IMR-90 (cell line): ENCODE measurements at regions not wholly inside any gene's neighbourhood (a gene's known extent, or its start where the extent isn't known, plus 50 kb on each side); places are given as distances from the start of the nearest gene placed in this dataset.
"Not testable (repeated sequence)": the region's sequence is repeated elsewhere in the genome, so short reads cannot be mapped to it uniquely, and the experiment has no call there.

Experiments used
- ATAC-seq: fragments of 200-7000 bp; cut with Tn5 transposase; 2 replicates; pipeline ENCODE4 v1.9.1; 2020; ENCODE audit warnings: low read depth, mild to moderate bottlenecking, moderate library complexity
- BruUV-seq: library from RNA; stranded (reverse); fragments of 400-500 nt; replicated peaks from 2 replicates; lab custom pipeline; 2021; lab: Mats Ljungman, UMichigan
- CTCF ChIA-PET: fragments of 300-600 bp; formaldehyde crosslinking; extraction: SDS; loops from one replicate; lab custom pipeline; 2021; ENCODE audit warnings: antibody characterized with exemption; lab: Yijun Ruan, JAX
- POLR2A ChIA-PET: fragments of 300-600 bp; sonication (Branson Sonifier 250); formaldehyde crosslinking; loops from one replicate; lab custom pipeline; 2022; ENCODE audit warnings: antibody characterized with exemption; ENCODE audit not compliant: unreplicated experiment; lab: Charles Lee
- DNase-seq: peaks from one replicate; pipeline ENCODE4 v3.0.0; 2013
- H2AFZ ChIP-seq: replicated peaks from 2 replicates; pipeline ENCODE3; 2013; ENCODE audit warnings: low read length, mild to moderate bottlenecking; ENCODE audit not compliant: poor library complexity
- H2AK5ac ChIP-seq: 2 replicates; pipeline ENCODE4 v1.6.1; 2013; ENCODE audit warnings: low read depth, low read length, inconsistent platforms
- H2AK9ac ChIP-seq: replicated peaks from 2 replicates; pipeline ENCODE3; 2013; ENCODE audit warnings: mild to moderate bottlenecking, low read depth, low read length, moderate library complexity; ENCODE audit not compliant: poor library complexity
- H2BK120ac ChIP-seq: 2 replicates; pipeline ENCODE4 v1.6.1; 2013; ENCODE audit warnings: low read depth, low read length, inconsistent platforms
- H2BK15ac ChIP-seq: 3 replicates; pipeline ENCODE4 v1.6.1; 2013; ENCODE audit warnings: low read depth, low read length, inconsistent platforms
- H2BK20ac ChIP-seq: 2 replicates; pipeline ENCODE4 v1.6.1; 2013; ENCODE audit warnings: low read depth, mild to moderate bottlenecking, inconsistent platforms, low read length, moderate library complexity
- H2BK5ac ChIP-seq: 2 replicates; pipeline ENCODE4 v1.6.1; 2013; ENCODE audit warnings: mild to moderate bottlenecking, low read depth, low read length, inconsistent platforms; ENCODE audit not compliant: poor library complexity, severe bottlenecking
- H3K14ac ChIP-seq: replicated peaks from 2 replicates; pipeline ENCODE4 v1.6.1; 2013; ENCODE audit warnings: low read depth, low read length, inconsistent platforms
- H3K18ac ChIP-seq: 2 replicates; pipeline ENCODE4 v1.6.1; 2013; ENCODE audit warnings: low read depth, low read length, control low read depth
- H3K23ac ChIP-seq: 2 replicates; pipeline ENCODE4 v1.6.1; 2013; ENCODE audit warnings: low read depth, low read length, inconsistent platforms
- H3K27ac ChIP-seq: 2 replicates; pipeline ENCODE4 v1.5.1; 2013; ENCODE audit warnings: mild to moderate bottlenecking, control low read depth, low read length; ENCODE audit not compliant: insufficient read depth
- H3K27me3 ChIP-seq: 2 replicates; pipeline ENCODE4 v1.6.1; 2013; ENCODE audit warnings: low read length; ENCODE audit not compliant: control insufficient read depth, insufficient read depth
- H3K36me3 ChIP-seq: 2 replicates; pipeline ENCODE4 v1.6.1; 2013; ENCODE audit warnings: low read length, mixed read lengths; ENCODE audit not compliant: control insufficient read depth, insufficient read depth
- H3K4ac ChIP-seq: 2 replicates; pipeline ENCODE4 v1.6.1; 2013; ENCODE audit warnings: low read depth, low read length, inconsistent platforms
- H3K4me1 ChIP-seq: 2 replicates; pipeline ENCODE4 v1.6.1; 2013; ENCODE audit warnings: low read length, mixed read lengths; ENCODE audit not compliant: control insufficient read depth, insufficient read depth
- H3K4me2 ChIP-seq: 2 replicates; pipeline ENCODE4 v1.6.1; 2013; ENCODE audit warnings: low read depth, mild to moderate bottlenecking, control low read depth, low read length, moderate library complexity
- H3K4me3 ChIP-seq: 2 replicates; pipeline ENCODE4 v1.5.1; 2013; ENCODE audit warnings: low read depth, mild to moderate bottlenecking, control low read depth, low read length, moderate library complexity; ENCODE audit not compliant: insufficient read depth
- H3K56ac ChIP-seq: 2 replicates; pipeline ENCODE4 v1.6.1; 2013; ENCODE audit warnings: low read length, inconsistent platforms; ENCODE audit not compliant: insufficient read depth; ENCODE audit errors: extremely low read depth
- H3K79me1 ChIP-seq, 2 experiments: 2 replicates each; pipeline ENCODE4 v1.6.1; 2013; ENCODE audit warnings: low read length in 2 of 2, inconsistent platforms in 1 of 2, low read depth in 1 of 2
- H3K9ac ChIP-seq: 2 replicates; pipeline ENCODE4 v1.6.1; 2013; ENCODE audit warnings: low read depth, low read length, control low read depth
- H3K9me1 ChIP-seq: 2 replicates; pipeline ENCODE4 v1.6.1; 2013; ENCODE audit warnings: low read length, inconsistent platforms; ENCODE audit not compliant: insufficient read depth
- H3K9me3 ChIP-seq: 2 replicates; pipeline ENCODE4 v1.6.1; 2013; ENCODE audit warnings: low read length; ENCODE audit not compliant: control insufficient read depth, insufficient read depth
- H4K20me1 ChIP-seq: 2 replicates; pipeline ENCODE4 v1.6.1; 2013; ENCODE audit warnings: low read length, inconsistent platforms; ENCODE audit not compliant: insufficient read depth
- H4K5ac ChIP-seq: 2 replicates; pipeline ENCODE4 v1.6.1; 2013; ENCODE audit warnings: mild to moderate bottlenecking, low read depth, low read length, control low read depth
- H4K8ac ChIP-seq, 2 experiments: 2 replicates each; pipeline ENCODE4 v1.6.1; 2013; ENCODE audit warnings: low read depth in 2 of 2, low read length in 2 of 2, control low read depth in 1 of 2, inconsistent platforms in 1 of 2
- H4K91ac ChIP-seq: 2 replicates; pipeline ENCODE4 v1.6.1; 2013; ENCODE audit warnings: low read depth, low read length, inconsistent platforms; ENCODE audit not compliant: insufficient read depth
- WGBS, 2 experiments: methylation state at CpG; one replicate each; pipeline versions ENCODE4 v1.1.5 to v1.1.7; 2013; ENCODE audit warnings: missing lambda C conversion rate in 2 of 2; ENCODE audit not compliant: insufficient read length in 1 of 2; ENCODE audit errors: extremely low coverage in 2 of 2; 5-methylcytosine and 5-hydroxymethylcytosine counted together
- dilution Hi-C: fragments of 300-500 bp; cut with HindIII; formaldehyde crosslinking; loops from one replicate; pipeline ENCODE4 v1.14.3; 2018; ENCODE audit warnings: low sequenced_read_pairs; ENCODE audit not compliant: unreplicated experiment
- in situ Hi-C: fragments of 300-500 bp; cut with MboI; formaldehyde crosslinking; loops from 3 replicates; pipeline ENCODE4 v1.14.3; 2019; ENCODE audit warnings: low sequenced_read_pairs, inconsistent platforms, mixed read lengths
- intact Hi-C: fragments of 100-400 bp; cut with micrococcal nuclease; formaldehyde crosslinking; loops from 2 replicates; pipeline ENCODE4 v1.10.0; 2022

- H2BK120ac ChIP-seq, H3K4ac ChIP-seq, H3K23ac ChIP-seq, CTCF ChIA-PET, H2BK15ac ChIP-seq, H3K9me1 ChIP-seq, H2BK20ac ChIP-seq, H3K27me3 ChIP-seq, H3K36me3 ChIP-seq, H2AFZ ChIP-seq, H3K9ac ChIP-seq, H3K14ac ChIP-seq, H4K20me1 ChIP-seq, H4K8ac ChIP-seq, H3K79me1 ChIP-seq, DNase-seq, H2BK5ac ChIP-seq, H3K4me3 ChIP-seq, POLR2A ChIA-PET, H2AK5ac ChIP-seq, H3K56ac ChIP-seq, H3K27ac ChIP-seq, H4K91ac ChIP-seq, H3K4me2 ChIP-seq, ATAC-seq, H2AK9ac ChIP-seq, H3K4me1 ChIP-seq, H3K18ac ChIP-seq, intact Hi-C loops, H4K5ac ChIP-seq, dilution Hi-C loops, in situ Hi-C loops, BruUV-seq: not testable (repeated sequence)
- no CpG with 5 or more reads among the region's 3 CpGs for WGBS, 2 experiments
- H3K9me3 ChIP-seq, result peaks cover 11% of the 10 kb centered on the region
Observed at GRCh38 chr1:73827283-73827682, 370.7 kb downstream of the LRRIQ3 start.
